ENCODE measurements at regions not wholly inside any gene's neighbourhood (a gene's known extent, or its start where the extent isn't known, plus 50 kb on each side); places are given as distances from the start of the nearest gene placed in this dataset.

GRCh38 chr11:80082406-80082805, 641.6 kb upstream of the TENM4 start:
- peak; percentile 29 for DNase-seq

- peak; percentile 18 for DNase-seq
These were observed 636.3 kb upstream of the TENM4 start for GRCh38 chr11:80077113-80077512.

DNA sequence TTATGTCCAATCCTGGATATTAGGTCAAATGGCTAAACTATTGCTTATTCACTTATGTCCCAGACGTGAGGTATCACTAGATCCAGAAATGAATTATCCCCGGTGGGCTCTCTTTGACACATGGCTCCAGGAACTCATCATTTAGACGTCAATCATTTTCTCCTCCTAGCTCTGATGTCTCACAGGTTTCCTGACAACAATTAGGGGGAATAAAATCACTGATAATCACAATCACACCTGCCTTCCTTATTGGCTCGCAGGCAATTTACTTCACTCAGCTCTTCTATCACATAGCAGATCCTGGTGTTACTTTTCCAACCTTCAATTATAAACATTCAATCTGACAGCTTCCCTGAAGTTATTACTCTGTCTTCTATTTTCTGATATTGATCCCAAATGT, 634.0 kb upstream of the TENM4 start:
- no peak for DNase-seq

GRCh38 chr11:80066291-80066690, 625.5 kb upstream of the TENM4 start:
- DNase-seq = no peak

GRCh38 chr11:80065086-80065485, 624.3 kb upstream of the TENM4 start:
- DNase-seq = no peak

GRCh38 chr11:80061056-80061455, 620.2 kb upstream of the TENM4 start:
- DNase-seq = no peak

- no peak for DNase-seq
These were observed 613.8 kb upstream of the TENM4 start for GRCh38 chr11:80054582-80055165.

- DNase-seq = no peak
These were observed 607.7 kb upstream of the TENM4 start for GRCh38 chr11:80048513-80048912.

GRCh38 chr11:80041136-80042000, 600.5 kb upstream of the TENM4 start:
- no peak for DNase-seq

- DNase-seq = no peak
These were observed 594.0 kb upstream of the TENM4 start for GRCh38 chr11:80034801-80035200.

DNA sequence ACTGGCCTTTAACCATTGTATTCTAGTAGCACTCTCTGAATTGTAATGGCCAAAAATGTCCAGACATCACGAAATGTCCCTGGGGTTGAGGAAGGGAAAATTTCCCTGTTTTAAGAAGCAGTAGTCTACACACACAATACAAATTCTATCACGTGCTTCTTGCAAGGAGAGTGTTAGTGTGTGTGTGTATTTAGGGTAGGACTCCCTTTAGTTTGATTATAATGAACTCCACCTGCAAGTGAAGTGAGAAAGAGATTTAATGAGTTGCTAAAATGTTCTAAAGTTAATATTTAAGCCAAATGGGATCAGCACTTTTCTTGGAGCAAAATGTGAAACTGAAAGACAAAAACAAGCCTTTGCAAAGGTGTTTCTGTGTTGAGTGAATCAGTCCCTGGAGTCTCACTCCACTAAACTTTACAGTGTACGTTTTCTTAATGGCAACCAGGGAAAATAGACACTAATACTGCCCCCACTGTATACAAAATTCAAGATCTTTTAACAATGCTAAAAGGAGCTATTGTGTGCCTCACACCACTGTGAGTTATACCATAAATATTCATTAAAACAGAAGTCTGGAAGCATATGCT, 590.3 kb upstream of the TENM4 start:
- no peak for DNase-seq

GRCh38 chr11:80028998-80029397, 588.2 kb upstream of the TENM4 start:
- DNase-seq = no peak

DNA sequence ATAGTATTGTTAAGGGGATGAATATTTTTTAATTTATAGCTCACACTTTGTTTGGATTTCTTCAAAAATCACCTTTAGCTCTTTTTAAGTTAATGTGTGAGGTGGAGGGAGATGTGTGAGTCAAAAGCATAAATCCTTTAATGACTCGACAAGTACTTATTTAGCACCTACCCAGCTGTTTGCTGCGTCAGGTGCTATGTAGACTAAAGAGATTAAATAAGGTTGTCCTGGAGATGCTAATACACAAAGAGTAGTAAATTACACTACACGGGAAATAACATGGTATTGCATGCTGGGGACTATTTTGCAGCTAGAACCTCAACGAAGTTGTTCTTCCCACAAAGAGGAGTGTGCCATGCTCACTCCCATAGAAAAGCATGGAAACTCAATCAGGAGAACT, 583.3 kb upstream of the TENM4 start:
- DNase-seq = no peak

DNA sequence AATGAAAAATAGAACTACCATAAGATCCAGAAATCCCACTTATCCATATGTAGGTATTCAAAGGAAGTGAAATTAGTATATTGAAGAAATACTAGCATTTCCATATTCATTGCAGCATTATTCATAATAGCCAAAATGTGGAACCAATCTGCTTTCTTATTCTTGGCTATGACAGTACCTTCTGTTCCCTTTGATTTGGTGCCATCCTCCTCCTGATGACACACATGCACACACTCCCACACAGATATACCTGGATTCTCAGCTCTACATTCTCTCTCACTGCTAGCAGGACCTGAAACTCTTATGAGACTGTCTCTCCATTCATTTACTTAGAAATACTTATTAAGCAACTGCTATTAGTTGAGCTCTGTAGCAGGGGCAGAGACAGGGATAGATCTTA, 582.6 kb upstream of the TENM4 start:
- no peak for DNase-seq

- DNase-seq = no peak
These were observed 569.7 kb upstream of the TENM4 start for GRCh38 chr11:80010536-80010935.

DNA sequence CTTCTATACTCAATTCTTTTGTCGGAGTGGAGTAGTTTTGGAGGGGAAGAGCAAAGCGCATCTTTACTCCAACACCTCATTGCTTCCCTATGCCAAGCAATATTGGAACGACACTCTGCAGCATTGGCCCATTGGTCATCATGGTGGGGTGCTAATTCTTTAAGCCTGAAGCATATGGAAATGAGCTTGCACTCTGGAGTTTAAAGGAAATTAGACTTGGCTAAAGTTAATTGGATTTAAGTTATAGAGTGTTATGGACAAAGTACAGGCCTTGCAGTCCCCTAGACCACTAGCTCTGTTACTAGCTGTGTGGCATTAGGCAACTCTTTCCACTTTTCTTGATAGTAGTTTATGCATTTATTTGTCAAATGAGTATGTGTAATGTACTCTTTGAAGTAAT, 568.3 kb upstream of the TENM4 start:
- DNase-seq = no peak

DNA sequence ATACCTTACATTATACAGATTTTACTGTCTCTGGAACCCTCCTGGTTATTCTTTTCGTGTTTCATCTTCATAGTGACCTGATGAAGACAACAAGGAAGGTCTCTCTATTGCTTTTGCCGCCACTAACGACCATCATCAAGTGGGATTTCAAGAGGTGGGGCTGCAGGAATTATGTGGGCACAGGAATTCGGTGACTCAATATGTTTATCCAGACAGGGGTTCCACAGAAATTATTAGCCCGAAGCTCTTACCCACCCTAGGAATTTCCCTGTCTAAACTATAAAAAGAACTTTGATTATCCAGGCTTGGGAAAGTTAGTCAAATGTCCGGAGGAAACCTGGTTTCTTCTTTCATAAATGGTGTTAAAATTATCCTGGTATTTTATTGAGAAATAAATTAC, 566.8 kb upstream of the TENM4 start:
- DNase-seq = no peak

- no peak for DNase-seq
These were observed 549.3 kb upstream of the TENM4 start for GRCh38 chr11:79990141-79990540.

DNA sequence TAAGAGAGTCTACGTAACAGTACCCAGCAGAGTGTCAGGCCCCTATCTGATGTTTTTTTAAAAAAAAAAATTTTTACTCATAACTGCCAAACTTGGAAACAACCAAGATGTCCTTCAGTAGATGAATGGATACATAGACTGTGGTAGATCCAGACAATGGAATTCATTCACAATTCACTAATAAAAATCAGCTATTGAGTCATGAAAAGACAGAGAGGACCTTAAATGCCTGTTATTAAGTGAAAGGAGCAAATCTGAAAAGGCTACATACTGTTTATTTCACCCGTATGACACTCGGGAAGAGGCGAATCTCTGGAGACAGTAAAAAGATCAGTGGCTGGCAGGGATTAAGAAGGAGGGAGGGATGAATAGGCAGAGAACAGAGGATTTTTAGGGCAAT, 541.4 kb upstream of the TENM4 start:
- no peak for DNase-seq

DNA sequence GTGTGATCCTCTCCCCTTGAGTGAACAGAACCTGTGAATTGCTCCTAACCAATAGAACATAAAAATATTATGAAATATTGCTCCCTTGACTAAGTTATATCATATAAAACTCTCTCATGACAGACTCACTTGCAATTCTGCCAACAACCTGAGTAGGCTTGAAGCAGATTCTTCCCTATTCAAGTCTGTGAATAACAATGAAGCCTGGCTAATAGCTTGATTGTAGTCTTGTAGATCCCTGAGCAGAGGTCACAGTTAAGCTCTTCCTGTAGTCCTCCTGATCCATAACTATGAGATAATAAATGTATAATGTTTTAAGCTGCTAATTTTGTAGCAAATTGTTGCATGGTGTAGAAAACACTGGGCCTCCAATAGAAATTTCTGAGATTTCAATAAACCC, 540.1 kb upstream of the TENM4 start:
- no peak for DNase-seq

DNA sequence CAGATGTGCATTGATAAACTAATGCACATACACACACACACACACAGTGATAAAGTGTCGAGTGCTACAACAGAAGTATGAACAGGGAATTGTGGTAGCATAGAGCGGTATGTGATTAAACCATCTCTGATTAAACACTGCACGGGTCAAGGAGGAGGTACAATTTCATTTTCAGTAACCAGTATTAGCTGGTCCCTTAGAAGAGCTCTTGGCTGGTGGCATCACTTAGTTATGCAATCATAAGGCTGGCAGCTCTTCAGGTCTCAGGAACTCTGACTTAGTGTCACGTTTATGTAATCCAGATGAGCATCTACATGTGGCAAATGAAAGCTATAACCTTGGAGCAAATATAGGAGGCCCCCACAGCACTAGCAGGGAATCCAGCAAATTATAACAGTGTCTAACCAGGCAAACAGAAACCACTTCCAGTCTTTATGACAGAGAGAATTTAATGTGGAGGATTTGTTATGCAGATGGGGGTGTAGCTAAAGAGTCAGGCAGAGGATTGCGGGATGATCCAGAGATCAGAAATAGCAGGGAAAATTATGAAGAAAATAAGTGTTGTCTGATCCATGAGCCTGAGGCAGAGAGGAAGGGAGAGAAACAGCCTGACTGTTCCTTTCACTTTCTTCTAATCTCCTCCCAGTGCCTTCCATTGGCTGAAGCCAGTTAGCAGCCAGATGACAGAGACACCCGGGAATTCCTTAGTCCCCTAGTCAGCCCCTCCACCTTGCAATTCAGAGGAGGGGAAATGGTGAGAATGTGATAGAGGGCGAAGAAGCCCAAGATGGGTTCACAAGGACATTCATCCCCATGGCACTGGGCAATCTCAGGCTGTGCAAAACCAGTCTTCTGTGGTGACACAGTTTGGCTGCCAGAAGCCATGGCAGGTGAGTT, 533.1 kb upstream of the TENM4 start:
- DNase-seq = peak; percentile 38

- DNase-seq = no peak
These were observed 530.4 kb upstream of the TENM4 start for GRCh38 chr11:79971255-79971654.

GRCh38 chr11:79966592-79966991, 525.8 kb upstream of the TENM4 start:
- no peak for DNase-seq

All from NCI-H526 treated with DMSO at 0.1 percent for 48 hours (cell line).